Endothelial cell of umbilical vein (primary cell): ENCODE measurements at regions not wholly inside any gene's neighbourhood (a gene's known extent, or its start where the extent isn't known, plus 50 kb on each side); places are given as distances from the start of the nearest gene placed in this dataset.

Source experiments
- BruUV-seq: library from RNA; stranded (reverse); fragments of 400-500 nt; replicated peaks from 2 replicates; lab custom pipeline; 2021; lab: Mats Ljungman, UMichigan
- CTCF ChIA-PET: fragments of 300-600, 350-600 bp; sonication (Branson Sonifier 250); formaldehyde crosslinking; loops from one replicate; lab custom pipeline; 2021; ENCODE audit warnings: antibody characterized with exemption, inconsistent platforms; lab: Charles Lee
- POLR2A ChIA-PET: fragments of 300-600, 350-600 bp; sonication (Branson Sonifier 250); formaldehyde crosslinking; loops from one replicate; lab custom pipeline; 2021; ENCODE audit warnings: antibody characterized with exemption, inconsistent platforms; lab: Charles Lee
- DNase-seq: peaks from one replicate; pipeline ENCODE4 v3.0.0-alpha.2; 2011; ENCODE audit warnings: low read depth, low spot score
- FAIRE-seq: peaks from 2 replicates; lab custom pipeline; 2011; peaks lifted over from hg19 to GRCh38; lab: Jason Lieb, UNC
- H2AFZ ChIP-seq: 2 replicates; pipeline ENCODE4 v1.6.0; 2012; ENCODE audit warnings: low read depth, low read length, control low read depth, inconsistent platforms
- H3K27ac ChIP-seq: 2 replicates; pipeline ENCODE4 v1.5.1; 2011; ENCODE audit warnings: low read depth, mild to moderate bottlenecking, control low read depth, low read length, moderate library complexity; ENCODE audit not compliant: insufficient read depth
- H3K27me3 ChIP-seq, 2 experiments: 2 replicates each; pipeline versions ENCODE4 v1.6.0 to v1.6.1; 2011; ENCODE audit warnings: low read length in 2 of 2, mixed read lengths in 1 of 2; ENCODE audit not compliant: control insufficient read depth in 2 of 2, insufficient read depth in 2 of 2
- H3K36me3 ChIP-seq, 2 experiments: 2 replicates in 1 of 2; 3 replicates in 1 of 2; pipeline ENCODE4 v1.5.1; 2011; ENCODE audit warnings: low read length in 2 of 2, mild to moderate bottlenecking in 1 of 2, moderate library complexity in 1 of 2; ENCODE audit not compliant: control insufficient read depth in 2 of 2, insufficient read depth in 2 of 2; ENCODE audit errors: extremely low read depth in 1 of 2
- H3K4me1 ChIP-seq: 3 replicates; pipeline ENCODE4 v1.5.1; 2011; ENCODE audit warnings: mild to moderate bottlenecking, low read length; ENCODE audit not compliant: control insufficient read depth, insufficient read depth; ENCODE audit errors: extremely low read depth
- H3K4me2 ChIP-seq: 2 replicates; pipeline ENCODE4 v1.6.1; 2011; ENCODE audit warnings: low read length, control low read depth, mixed read lengths; ENCODE audit not compliant: insufficient read depth
- H3K4me3 ChIP-seq, 3 experiments: fragments of 200-600 bp in 1 of 3; sonication (generic), shearing (Covaris generic) in 1 of 3; replicated peaks in 1 of 3; 2 replicates each; pipeline ENCODE4 v1.5.1; 2011 to 2016; ENCODE audit warnings: control low read depth in 3 of 3, low read length in 3 of 3, mild to moderate bottlenecking in 2 of 3, inconsistent platforms in 1 of 3, low read depth in 1 of 3, moderate library complexity in 1 of 3; ENCODE audit not compliant: insufficient read depth in 1 of 3
- H3K79me2 ChIP-seq: 2 replicates; pipeline ENCODE4 v1.6.0; 2012; ENCODE audit warnings: low read length, inconsistent platforms; ENCODE audit not compliant: control insufficient read depth, insufficient read depth
- H3K9ac ChIP-seq: replicated peaks from 2 replicates; pipeline ENCODE3; 2011; ENCODE audit warnings: low read length, control low read depth; ENCODE audit not compliant: insufficient read depth; ENCODE audit errors: extremely low read depth
- H3K9me1 ChIP-seq: replicated peaks from 3 replicates; pipeline ENCODE4 v1.6.0; 2011; ENCODE audit warnings: mild to moderate bottlenecking, low read length; ENCODE audit not compliant: control insufficient read depth, insufficient read depth; ENCODE audit errors: extremely low read depth
- H3K9me3 ChIP-seq: replicated peaks from 2 replicates; pipeline ENCODE4 v1.5.1; 2012; ENCODE audit warnings: low read length, inconsistent platforms; ENCODE audit not compliant: control insufficient read depth, insufficient read depth
- H4K20me1 ChIP-seq: replicated peaks from 2 replicates; pipeline ENCODE3; 2011; ENCODE audit warnings: mild to moderate bottlenecking, low read length; ENCODE audit not compliant: control insufficient read depth, insufficient read depth; ENCODE audit errors: extremely low read depth
- CTCF ChIP-seq, 2 donors: IDR thresholded peaks; 1 replicate in 1 of 2; 2 replicates in 1 of 2; pipeline ENCODE4 v1.5.1; 2011; ENCODE audit warnings: low read length in 2 of 2, mild to moderate bottlenecking in 2 of 2, moderate library complexity in 2 of 2, control low read depth in 1 of 2, inconsistent platforms in 1 of 2, low read depth in 1 of 2; ENCODE audit not compliant: insufficient read depth in 1 of 2; ENCODE audit errors: extremely low read depth in 1 of 2
- EZH2 ChIP-seq: IDR thresholded peaks from 2 replicates; pipeline ENCODE4 v1.6.1; 2012; ENCODE audit warnings: borderline replicate concordance, low read depth, mild to moderate bottlenecking, moderate library complexity, low read length, inconsistent platforms; ENCODE audit not compliant: severe bottlenecking
- FOS ChIP-seq: IDR thresholded peaks from 2 replicates; pipeline ENCODE4 v1.6.1; 2011; ENCODE audit warnings: mild to moderate bottlenecking, low read length, moderate library complexity, borderline replicate concordance; ENCODE audit not compliant: insufficient read depth
- GATA2 ChIP-seq: IDR thresholded peaks from 2 replicates; pipeline ENCODE4 v1.7.0; 2011; ENCODE audit warnings: low read depth, mild to moderate bottlenecking, moderate library complexity, mixed read lengths, low read length; ENCODE audit not compliant: insufficient read length, insufficient read depth
- JUN ChIP-seq: IDR thresholded peaks from 2 replicates; pipeline ENCODE4 v1.6.1; 2011; ENCODE audit warnings: borderline replicate concordance, low read depth; ENCODE audit not compliant: insufficient read length, insufficient read depth
- MAX ChIP-seq: IDR thresholded peaks from 2 replicates; pipeline ENCODE4 v1.6.1; 2011; ENCODE audit not compliant: insufficient read depth, insufficient read length
- MYC ChIP-seq: IDR thresholded peaks from one replicate; pipeline ENCODE4 v1.6.1; 2011; ENCODE audit warnings: mild to moderate bottlenecking, low read depth, low read length
- POLR2A ChIP-seq: IDR thresholded peaks from 2 replicates; pipeline ENCODE4 v1.6.1; 2012; ENCODE audit warnings: low read depth, mild to moderate bottlenecking, control low read depth, low read length
- POLR2AphosphoS5 ChIP-seq: IDR thresholded peaks from 2 replicates; pipeline ENCODE4 v1.6.1; 2012; ENCODE audit warnings: low read depth, mild to moderate bottlenecking, control low read depth, low read length, moderate library complexity; ENCODE audit not compliant: insufficient read depth
- dilution Hi-C: fragments of 300-500 bp; cut with MboI; formaldehyde crosslinking; loops from one replicate; pipeline ENCODE4 v1.15.0; 2019; ENCODE audit warnings: low sequenced_read_pairs; ENCODE audit not compliant: extremely low pct_ligation_motif_present
- intact Hi-C: fragments of 100-400 bp; cut with micrococcal nuclease; formaldehyde crosslinking; loops from one replicate; pipeline ENCODE4 v1.10.0; 2022

GRCh38 chr14:22210906-22211305 lies 378.1 kb downstream of the DAD1 start:
- no peak for TF ChIP-seq JUN
- TF ChIP-seq CTCF (IDR thresholded peaks at IDR 0.05; ENCODE audit: extremely low read depth in 1 of 2, insufficient read depth in 1 of 2, low read depth in 1 of 2, low read length in 2 of 2): no peak
- no peak for TF ChIP-seq POLR2A
- TF ChIP-seq MYC: no peak
- no peak for TF ChIP-seq MAX
- no peak for TF ChIP-seq POLR2AphosphoS5
- no peak for TF ChIP-seq EZH2
- no peak for TF ChIP-seq GATA2
- no peak for TF ChIP-seq FOS
- no peaks in the 10 kb centered on the region for H3K9me1 ChIP-seq
- intact Hi-C loops: no loop called here
- ChIA-PET CTCF (interaction anchor here (1.3 to 2.0 kb wide), 2 partner anchors 10 to 11 kb away, joined by 3 to 5 read pairs; no protein-coding TSS in a partner anchor), POLR2A (no interaction called here)
- H3K4me2 ChIP-seq: no peak overlapping the region
- FAIRE-seq (no peak), DNase-seq (no peak)
- H3K4me1 ChIP-seq: no peaks in the 10 kb centered on the region
- no peaks in the 10 kb centered on the region for H3K9me3 ChIP-seq
- no peaks in the 10 kb centered on the region for H3K79me2 ChIP-seq
- peaks cover 4 to 17% of the 10 kb centered on the region in 2 experiments for H3K27me3 ChIP-seq
- H3K9ac ChIP-seq: no peak overlapping the region
- H3K36me3 ChIP-seq: no peaks in the 10 kb centered on the region
- H2AFZ ChIP-seq: no peak overlapping the region
- H3K27ac ChIP-seq: no peak overlapping the region
- no peak overlapping the region for H3K4me3 ChIP-seq
- dilution Hi-C loops: no loop called here
- no TSS peak for BruUV-seq
- H4K20me1 ChIP-seq: no peaks in the 10 kb centered on the region
